Heart left ventricle (tissue), 16 donors: ENCODE measurements at regions not wholly inside any gene's neighbourhood (a gene's known extent, or its start where the extent isn't known, plus 50 kb on each side); places are given as distances from the start of the nearest gene placed in this dataset.
A peak's percentile ranks its signal among the peaks of the same experiment; 100 is the strongest.

Source experiments
- ATAC-seq, 4 donors: fragments of 200-7000 bp; cut with Tn5 transposase; one replicate each; pipeline ENCODE4 v1.9.1; 2020 to 2022; ENCODE audit warnings: moderate library complexity in 4 of 4, mild to moderate bottlenecking in 3 of 4, moderate number of reproducible peaks in 1 of 4
- DNase-seq, 5 donors: peaks; one replicate each; pipeline ENCODE4 v3.0.0-alpha.2; 2020
- H3K27ac ChIP-seq, 12 donors: fragments of 200-600 bp; sonication (generic) in 4 of 12; one replicate each; pipeline versions ENCODE4 v1.5.0 to v1.8.0; 2016 to 2022; ENCODE audit warnings: mild to moderate bottlenecking in 2 of 12
- H3K27me3 ChIP-seq, 9 donors: fragments of 200-600 bp; sonication (generic) in 2 of 9; one replicate each; pipeline versions ENCODE4 v1.5.1 to v1.8.0; 2016 to 2022; ENCODE audit warnings: mild to moderate bottlenecking in 3 of 9
- H3K36me3 ChIP-seq, 9 donors: fragments of 200-600 bp; sonication (generic) in 2 of 9; one replicate each; pipeline versions ENCODE4 v1.5.0 to v1.8.0; 2018 to 2022; ENCODE audit warnings: mild to moderate bottlenecking in 2 of 9
- H3K4me1 ChIP-seq, 12 donors: fragments of 200-600 bp; sonication (generic) in 4 of 12; one replicate each; pipeline versions ENCODE4 v1.5.0 to v1.8.0; 2016 to 2022; ENCODE audit warnings: mild to moderate bottlenecking in 3 of 12
- H3K4me3 ChIP-seq, 12 donors: fragments of 200-600 bp; sonication (generic) in 4 of 12; one replicate each; pipeline versions ENCODE4 v1.5.0 to v1.8.0; 2017 to 2022; ENCODE audit warnings: mild to moderate bottlenecking in 9 of 12, moderate library complexity in 4 of 12
- H3K9me3 ChIP-seq, 12 donors: fragments of 200-600 bp; sonication (generic) in 4 of 12; one replicate each; pipeline versions ENCODE4 v1.5.0 to v1.8.0; 2016 to 2022; ENCODE audit warnings: mild to moderate bottlenecking in 1 of 12
- CTCF ChIP-seq, 12 donors: fragments of 200-600 bp; sonication (generic) in 4 of 12; IDR thresholded peaks; one replicate each; pipeline versions ENCODE4 v1.5.0 to v1.8.0; 2018 to 2022; ENCODE audit warnings: antibody characterized with exemption in 12 of 12, mild to moderate bottlenecking in 5 of 12
- POLR2A ChIP-seq, 2 donors: fragments of 450-650 bp; IDR thresholded peaks; one replicate each; pipeline ENCODE4 v1.6.1; 2017; ENCODE audit warnings: antibody characterized with exemption in 2 of 2, mild to moderate bottlenecking in 2 of 2, moderate library complexity in 2 of 2
- WGBS, 4 donors: extraction: QIAGEN DNeasy Blood & Tissue Kit in 2 of 4; methylation state at CpG; one replicate each; pipeline versions ENCODE4 v1.1.5 to v1.1.7; 2013 to 2018; 5-methylcytosine and 5-hydroxymethylcytosine counted together
- intact Hi-C, 10 donors: fragments of 100-400 bp; cut with DNase I; formaldehyde crosslinking; loops; one replicate each; pipeline versions ENCODE4 v1.11.1 to v1.14.2; 2022
- donor health status: ischemic (EF 13 %, LVEDD 7.1; RV severe dilation, severe dysfunction).
- donor health status: healthy with polysubstance abuse.
- donor health status: DM: no; HTN: yes; CAD: no.
- donor health status: DM: no; HTN: no; CAD: no.
- donor health status: ischemic (EF 25% LVEDD 6.9; RV normal size, moderate dysfunction).
- donor health status: ischemic (EF 25% LVEDD 5.7; RV mildly dilated, moderate dysfunction).
- donor health status: healthy.
- donor health status: DM: yes; HTN: yes; CAD: no.
- donor health status: ischemic (EF 35%, LVEDD 5.7; RV mildly dilated, moderate dysfunction).
- donor health status: nonischemic (EF 11% LVEDD 7.7; RV severe dilation, severe dysfunction).
- donor health status: DM: yes; HTN: yes; CAD: no.
- donor health status: PGD.
- donor health status: ischemic (EF 29% LVEDD 5.4; RV normal size, mild dysfunction).
- donor health status: nonischemic (EF 23%, LVEDD 6.1; RV moderate dilation, normal function).

GRCh38 chr10:118953598-118954393 is 75.7 kb upstream of the NANOS1 start:
- 59 to 67% (median 62%) methylated on average over 3 of the region's 3 CpGs for WGBS, 4 donors
- peak in 1 of 5 donors; percentile 46 for DNase-seq
- peak in 3 of 4 donors; percentile 6 to 40 (median 26) for ATAC-seq
- Histone ChIP-seq H3K27me3 (no peaks in the 10 kb centered on the region), H3K4me3 (no peak overlapping the region), H3K4me1 (peaks cover 0 to 43% (median 9%) of the 10 kb centered on the region in 12 donors), H3K9me3 (no peaks in the 10 kb centered on the region), H3K27ac (no peak overlapping the region), H3K36me3 (no peaks in the 10 kb centered on the region)
- intact Hi-C loops: no loop called here
- no peak for TF ChIP-seq CTCF (IDR thresholded peaks at IDR 0.05)
- TF ChIP-seq POLR2A (IDR thresholded peaks at IDR 0.05): no peak

- TF ChIP-seq CTCF (IDR thresholded peaks at IDR 0.05): no peak
- no peak for TF ChIP-seq POLR2A (IDR thresholded peaks at IDR 0.05)
- Histone ChIP-seq H3K27ac (no peak overlapping the region), H3K9me3 (no peaks in the 10 kb centered on the region), H3K36me3 (no peaks in the 10 kb centered on the region), H3K27me3 (no peaks in the 10 kb centered on the region), H3K4me1 (peaks cover 0 to 53% (median 20%) of the 10 kb centered on the region in 12 donors), H3K4me3 (no peak overlapping the region)
- WGBS, 4 donors: 66 to 85% (median 78%) methylated on average over 3 of the region's 3 CpGs
- DNase-seq: no peak
- intact Hi-C loops: loop anchor here in 2 of 10 donors (5.0 kb wide), 2 partner anchors 72 to 88 kb away; partner anchors contain the start of gene NANOS1 (in 1 of the 2)
- no peak for ATAC-seq
Observed at GRCh38 chr10:118955531-118955930, 74.0 kb upstream of the NANOS1 start.

- no peaks in the 10 kb centered on the region for H3K27me3 ChIP-seq
- no peak overlapping the region for H3K4me3 ChIP-seq
- no peaks in the 10 kb centered on the region for H3K9me3 ChIP-seq
- DNase-seq (no peak), ATAC-seq (no peak)
- peak overlapping the region in 2 of 12 donors; percentile 39 to 48 for H3K27ac ChIP-seq
- TF ChIP-seq POLR2A (IDR thresholded peaks at IDR 0.05) (no peak), CTCF (IDR thresholded peaks at IDR 0.05) (no peak)
- H3K4me1 ChIP-seq: peaks cover 0 to 60% (median 20%) of the 10 kb centered on the region in 12 donors
- 92 to 96% (median 94%) methylated on average over 4 of the region's 4 CpGs for WGBS, 4 donors
- intact Hi-C loops: loop anchor here in 2 of 10 donors (5.0 kb wide), 2 partner anchors 71 to 89 kb away; partner anchors contain the start of gene NANOS1 (in 1 of the 2)
- H3K36me3 ChIP-seq: no peaks in the 10 kb centered on the region
Observed at GRCh38 chr10:118955951-118956801, 73.3 kb upstream of the NANOS1 start.
